Neural crest cell (in vitro differentiated cells): ENCODE measurements at regions not wholly inside any gene's neighbourhood (a gene's known extent, or its start where the extent isn't known, plus 50 kb on each side); places are given as distances from the start of the nearest gene placed in this dataset.
"Not testable (repeated sequence)": the region's sequence is repeated elsewhere in the genome, so short reads cannot be mapped to it uniquely, and the experiment has no call there.

ENCODE experiments used
- DNase-seq: peaks from one replicate; pipeline ENCODE4 v3.0.0; 2021; ENCODE audit warnings: low read depth, mixed read lengths, low spot score
- H3K27ac Mint-ChIP-seq: one replicate; pipeline ENCODE4 v1.8.0; 2021; ENCODE audit warnings: mild to moderate bottlenecking, mixed read lengths; ENCODE audit not compliant: unreplicated experiment
- H3K27me3 Mint-ChIP-seq: 2 replicates; pipeline ENCODE4 v1.8.0; 2021; ENCODE audit warnings: low read depth, mild to moderate bottlenecking, mixed read lengths
- H3K36me3 Mint-ChIP-seq: 2 replicates; pipeline ENCODE4 v1.8.0; 2021; ENCODE audit warnings: low read depth, mild to moderate bottlenecking, mixed read lengths
- H3K4me1 Mint-ChIP-seq: 2 replicates; pipeline ENCODE4 v1.8.0; 2021; ENCODE audit warnings: mixed read lengths
- H3K4me3 Mint-ChIP-seq: one replicate; pipeline ENCODE4 v1.8.0; 2021; ENCODE audit warnings: mild to moderate bottlenecking, mixed read lengths
- H3K9me3 Mint-ChIP-seq: 2 replicates; pipeline ENCODE4 v1.8.0; 2021; ENCODE audit warnings: mixed read lengths
- CTCF ChIP-seq: fragments of 200-600 bp; sonication (generic); conservative IDR thresholded peaks from 2 replicates; pipeline ENCODE4 v1.5.0; 2021; ENCODE audit warnings: antibody characterized with exemption, mild to moderate bottlenecking

- DNase-seq, result no peak
- H3K27me3 Mint-ChIP-seq, result no peaks in the 10 kb centered on the region
- peaks cover 11% of the 10 kb centered on the region for H3K36me3 Mint-ChIP-seq
- H3K4me1 Mint-ChIP-seq, result peaks cover 31% of the 10 kb centered on the region
- H3K9me3 Mint-ChIP-seq, result peaks cover 8% of the 10 kb centered on the region
- no peak overlapping the region for H3K27ac Mint-ChIP-seq
- TF ChIP-seq CTCF, result no peak
- H3K4me3 Mint-ChIP-seq, result peak overlapping the region; percentile 95
These were observed 104.9 kb upstream of the ZNF92 start for GRCh38 chr7:65268782-65269149.

GRCh38 chr7:65265933-65266519 is 107.6 kb upstream of the ZNF92 start:
- no peak for DNase-seq
- H3K36me3 Mint-ChIP-seq, result peaks cover 2% of the 10 kb centered on the region
- H3K27ac Mint-ChIP-seq, result no peak overlapping the region
- no peaks in the 10 kb centered on the region for H3K9me3 Mint-ChIP-seq
- TF ChIP-seq CTCF, result no peak
- H3K4me1 Mint-ChIP-seq, result peaks cover 22% of the 10 kb centered on the region
- no peaks in the 10 kb centered on the region for H3K27me3 Mint-ChIP-seq
- no peak overlapping the region for H3K4me3 Mint-ChIP-seq

- no peak for DNase-seq
- H3K4me3 Mint-ChIP-seq, result no peak overlapping the region
- no peaks in the 10 kb centered on the region for H3K36me3 Mint-ChIP-seq
- TF ChIP-seq CTCF, result no peak
- H3K27ac Mint-ChIP-seq, result no peak overlapping the region
- no peaks in the 10 kb centered on the region for H3K9me3 Mint-ChIP-seq
- peaks cover 16% of the 10 kb centered on the region for H3K4me1 Mint-ChIP-seq
- H3K27me3 Mint-ChIP-seq, result no peaks in the 10 kb centered on the region
These were observed 109.4 kb upstream of the ZNF92 start for GRCh38 chr7:65264258-65264657.

GRCh38 chr7:65260673-65261072 is 113.0 kb upstream of the ZNF92 start:
- H3K36me3 Mint-ChIP-seq, H3K27me3 Mint-ChIP-seq, H3K4me3 Mint-ChIP-seq, DNase-seq, H3K9me3 Mint-ChIP-seq, H3K4me1 Mint-ChIP-seq: not testable (repeated sequence)
- H3K27ac Mint-ChIP-seq, result peak overlapping the region; percentile 50

- H3K4me3 Mint-ChIP-seq, result not testable (repeated sequence)
These were observed 113.7 kb upstream of the ZNF92 start for GRCh38 chr7:65259864-65260525.

GRCh38 chr7:65254061-65254460 is 119.6 kb upstream of the ZNF92 start:
- DNase-seq, result no peak
- H3K4me1 Mint-ChIP-seq, result peaks cover 24% of the 10 kb centered on the region
- H3K9me3 Mint-ChIP-seq, result no peaks in the 10 kb centered on the region
- TF ChIP-seq CTCF, result no peak
- no peaks in the 10 kb centered on the region for H3K27me3 Mint-ChIP-seq
- H3K4me3 Mint-ChIP-seq, result no peak overlapping the region
- no peak overlapping the region for H3K27ac Mint-ChIP-seq
- H3K36me3 Mint-ChIP-seq, result peaks cover 8% of the 10 kb centered on the region

More at GRCh38 chr7:65259864-65260525, 113.7 kb upstream of the ZNF92 start:
- H3K36me3 Mint-ChIP-seq, H3K4me1 Mint-ChIP-seq, DNase-seq, H3K27ac Mint-ChIP-seq, H3K27me3 Mint-ChIP-seq, H3K9me3 Mint-ChIP-seq: not testable (repeated sequence)
